Keratinocyte (primary cell): ENCODE measurements at regions not wholly inside any gene's neighbourhood (a gene's known extent, or its start where the extent isn't known, plus 50 kb on each side); places are given as distances from the start of the nearest gene placed in this dataset.
"Not testable (repeated sequence)": the region's sequence is repeated elsewhere in the genome, so short reads cannot be mapped to it uniquely, and the experiment has no call there.

ENCODE experiments used
- EZH2 ChIP-seq: IDR thresholded peaks from one replicate; pipeline ENCODE4 v1.6.1; 2012; ENCODE audit warnings: inconsistent platforms, mild to moderate bottlenecking, low read length, moderate library complexity
- TF ChIP-seq, protein P1 (sequence below), 3 experiments: IDR thresholded peaks in 1 of 3; conservative IDR thresholded peaks in 1 of 3; optimal IDR thresholded peaks in 1 of 3; 2 replicates in 2 of 3; 3 replicates in 1 of 3; pipeline versions ENCODE3 to v1.5.1; 2011; ENCODE audit warnings: low read length in 3 of 3, mild to moderate bottlenecking in 3 of 3, moderate library complexity in 2 of 3, control low read depth in 1 of 3, inconsistent platforms in 1 of 3; ENCODE audit not compliant: insufficient read depth in 2 of 3; ENCODE audit errors: extremely low read depth in 1 of 3

DNA sequence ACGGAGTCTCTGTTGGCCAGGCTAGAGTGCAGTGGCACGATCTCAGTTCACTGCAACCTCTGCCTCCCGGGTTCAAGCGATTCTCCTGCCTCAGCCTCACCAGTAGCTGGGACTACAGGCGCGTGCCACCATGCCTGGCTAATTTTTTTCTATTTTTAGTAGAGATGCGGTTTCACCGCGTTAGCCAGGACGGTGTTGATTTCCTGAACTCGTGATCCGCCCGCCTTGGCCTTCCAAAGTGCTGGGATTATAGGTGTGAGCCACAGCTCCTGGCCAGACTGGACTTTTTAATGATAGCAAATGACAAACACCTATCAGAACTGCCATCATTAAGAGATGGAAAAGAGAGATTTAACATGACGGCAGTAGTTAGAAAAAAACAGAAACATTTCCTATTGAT is 707.9 kb downstream of the NTRK3 start:
- TF ChIP-seq, protein P1, sequence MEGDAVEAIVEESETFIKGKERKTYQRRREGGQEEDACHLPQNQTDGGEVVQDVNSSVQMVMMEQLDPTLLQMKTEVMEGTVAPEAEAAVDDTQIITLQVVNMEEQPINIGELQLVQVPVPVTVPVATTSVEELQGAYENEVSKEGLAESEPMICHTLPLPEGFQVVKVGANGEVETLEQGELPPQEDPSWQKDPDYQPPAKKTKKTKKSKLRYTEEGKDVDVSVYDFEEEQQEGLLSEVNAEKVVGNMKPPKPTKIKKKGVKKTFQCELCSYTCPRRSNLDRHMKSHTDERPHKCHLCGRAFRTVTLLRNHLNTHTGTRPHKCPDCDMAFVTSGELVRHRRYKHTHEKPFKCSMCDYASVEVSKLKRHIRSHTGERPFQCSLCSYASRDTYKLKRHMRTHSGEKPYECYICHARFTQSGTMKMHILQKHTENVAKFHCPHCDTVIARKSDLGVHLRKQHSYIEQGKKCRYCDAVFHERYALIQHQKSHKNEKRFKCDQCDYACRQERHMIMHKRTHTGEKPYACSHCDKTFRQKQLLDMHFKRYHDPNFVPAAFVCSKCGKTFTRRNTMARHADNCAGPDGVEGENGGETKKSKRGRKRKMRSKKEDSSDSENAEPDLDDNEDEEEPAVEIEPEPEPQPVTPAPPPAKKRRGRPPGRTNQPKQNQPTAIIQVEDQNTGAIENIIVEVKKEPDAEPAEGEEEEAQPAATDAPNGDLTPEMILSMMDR (optimal IDR thresholded peaks at IDR 0.05 in 1 of 3, IDR thresholded peaks at IDR 0.05 in 1 of 3, conservative IDR thresholded peaks at IDR 0.05 in 1 of 3; ENCODE audit: extremely low read depth in 1 of 3, insufficient read depth in 2 of 3, low read length in 3 of 3), result not testable (repeated sequence)
- TF ChIP-seq EZH2, result not testable (repeated sequence)
